ENCODE measurements at regions not wholly inside any gene's neighbourhood (a gene's known extent, or its start where the extent isn't known, plus 50 kb on each side); places are given as distances from the start of the nearest gene placed in this dataset.

- Mint-ChIP-seq H3K4me1 (peaks cover 12% of the 10 kb centered on the region), H3K27ac (ENCODE audit: unreplicated experiment) (no peak overlapping the region), H3K4me3 (no peak overlapping the region), H3K9me3 (peaks cover 5% of the 10 kb centered on the region), H3K36me3 (ENCODE audit: low read depth) (no peaks in the 10 kb centered on the region), H3K27me3 (ENCODE audit: low read depth) (no peaks in the 10 kb centered on the region)
- DNase-seq (ENCODE audit: low read depth, low spot score): no peak
- TF ChIP-seq CTCF (conservative IDR thresholded peaks at IDR 0.05): no peak
Measured at GRCh38 chr10:22852712-22853353, 75.0 kb upstream of the ARMC3 start.

GRCh38 chr10:22851865-22852239 is 76.0 kb upstream of the ARMC3 start:
- TF ChIP-seq CTCF (conservative IDR thresholded peaks at IDR 0.05): no peak
- H3K27ac Mint-ChIP-seq (ENCODE audit: unreplicated experiment): no peak overlapping the region
- H3K4me1 Mint-ChIP-seq: peaks cover 12% of the 10 kb centered on the region
- H3K36me3 Mint-ChIP-seq (ENCODE audit: low read depth): no peaks in the 10 kb centered on the region
- H3K4me3 Mint-ChIP-seq: no peak overlapping the region
- DNase-seq (ENCODE audit: low read depth, low spot score): no peak
- H3K27me3 Mint-ChIP-seq (ENCODE audit: low read depth): no peaks in the 10 kb centered on the region
- H3K9me3 Mint-ChIP-seq: peaks cover 5% of the 10 kb centered on the region

GRCh38 chr10:22850541-22850940 is 77.3 kb upstream of the ARMC3 start:
- H3K27me3 Mint-ChIP-seq (ENCODE audit: low read depth): no peaks in the 10 kb centered on the region
- no peak for TF ChIP-seq CTCF (conservative IDR thresholded peaks at IDR 0.05)
- no peak overlapping the region for H3K27ac Mint-ChIP-seq (ENCODE audit: unreplicated experiment)
- DNase-seq (ENCODE audit: low read depth, low spot score): no peak
- H3K4me1 Mint-ChIP-seq: peaks cover 12% of the 10 kb centered on the region
- no peak overlapping the region for H3K4me3 Mint-ChIP-seq
- no peaks in the 10 kb centered on the region for H3K36me3 Mint-ChIP-seq (ENCODE audit: low read depth)
- peaks cover 5% of the 10 kb centered on the region for H3K9me3 Mint-ChIP-seq

- DNase-seq (ENCODE audit: low read depth, low spot score): peak; percentile 19
- no peaks in the 10 kb centered on the region for H3K36me3 Mint-ChIP-seq (ENCODE audit: low read depth)
- H3K4me1 Mint-ChIP-seq: peaks cover 12% of the 10 kb centered on the region
- no peak overlapping the region for H3K4me3 Mint-ChIP-seq
- peaks cover 5% of the 10 kb centered on the region for H3K9me3 Mint-ChIP-seq
- no peaks in the 10 kb centered on the region for H3K27me3 Mint-ChIP-seq (ENCODE audit: low read depth)
- peak overlapping the region; percentile 37 for H3K27ac Mint-ChIP-seq (ENCODE audit: unreplicated experiment)
- TF ChIP-seq CTCF (conservative IDR thresholded peaks at IDR 0.05): no peak
Measured at GRCh38 chr10:22849077-22849805, 78.6 kb upstream of the ARMC3 start.

- no peak for TF ChIP-seq CTCF (conservative IDR thresholded peaks at IDR 0.05)
- Mint-ChIP-seq H3K27me3 (ENCODE audit: low read depth) (no peaks in the 10 kb centered on the region), H3K4me3 (no peak overlapping the region), H3K4me1 (peaks cover 12% of the 10 kb centered on the region), H3K27ac (ENCODE audit: unreplicated experiment) (no peak overlapping the region), H3K36me3 (ENCODE audit: low read depth) (no peaks in the 10 kb centered on the region), H3K9me3 (peaks cover 5% of the 10 kb centered on the region)
- no peak for DNase-seq (ENCODE audit: low read depth, low spot score)
Measured at GRCh38 chr10:22848509-22848908, 79.3 kb upstream of the ARMC3 start.

All from neural crest cell (in vitro differentiated cells).